Mucosa of descending colon (tissue), 3 donors: ENCODE measurements at regions not wholly inside any gene's neighbourhood (a gene's known extent, or its start where the extent isn't known, plus 50 kb on each side); places are given as distances from the start of the nearest gene placed in this dataset.

Experiments
- ATAC-seq: fragments of 200-7000 bp; cut with Tn5 transposase; one replicate; pipeline ENCODE4 v1.9.1; 2020; ENCODE audit warnings: mild to moderate bottlenecking, moderate library complexity
- DNase-seq, 3 donors: peaks; one replicate each; pipeline ENCODE4 v3.0.0-alpha.2; 2020
- H3K36me3 ChIP-seq: fragments of 200-600 bp; one replicate; pipeline ENCODE4 v1.8.0; 2021; ENCODE audit warnings: low read depth, mild to moderate bottlenecking
- H3K4me1 ChIP-seq: fragments of 200-600 bp; one replicate; pipeline ENCODE4 v1.8.0; 2021; ENCODE audit warnings: low read depth, mild to moderate bottlenecking
- H3K4me3 ChIP-seq: fragments of 200-600 bp; one replicate; pipeline ENCODE4 v1.8.0; 2021; ENCODE audit warnings: mild to moderate bottlenecking
- H3K9me3 ChIP-seq: fragments of 200-600 bp; one replicate; pipeline ENCODE4 v1.8.0; 2021; ENCODE audit warnings: mild to moderate bottlenecking
- CTCF ChIP-seq: fragments of 200-600 bp; IDR thresholded peaks from one replicate; pipeline ENCODE4 v1.8.0; 2022; ENCODE audit warnings: antibody characterized with exemption, mild to moderate bottlenecking
- intact Hi-C, 2 donors: fragments of 100-400 bp; cut with DNase I in 1 of 2; cut with micrococcal nuclease in 1 of 2; formaldehyde crosslinking; loops; one replicate each; pipeline versions ENCODE4 v1.11.0 to v1.11.1; 2022; cut with DNase I, micrococcal nuclease
- donor health status: DM: no; HTN: no; CAD: no; lungs with moderate emphysema.
- donor health status: DM: no; HTN: no; CAD: no.
- donor health status: DM: no; HTN: yes; CAD: no.

GRCh38 chr4:124537971-124538370, 174.6 kb downstream of the ANKRD50 start:
- no peak for ATAC-seq
- intact Hi-C loops: no loop called here
- Histone ChIP-seq H3K9me3 (no peaks in the 10 kb centered on the region), H3K4me3 (no peak overlapping the region), H3K4me1 (no peaks in the 10 kb centered on the region), H3K36me3 (no peaks in the 10 kb centered on the region)
- DNase-seq: no peak
- TF ChIP-seq CTCF: no peak

GRCh38 chr4:124540014-124540413, 172.5 kb downstream of the ANKRD50 start:
- H3K4me3 ChIP-seq: no peak overlapping the region
- no peaks in the 10 kb centered on the region for H3K9me3 ChIP-seq
- H3K36me3 ChIP-seq: no peaks in the 10 kb centered on the region
- TF ChIP-seq CTCF: no peak
- no peak for DNase-seq
- no peaks in the 10 kb centered on the region for H3K4me1 ChIP-seq
- ATAC-seq: no peak
- intact Hi-C loops: no loop called here

GRCh38 chr4:124541652-124542420, 170.7 kb downstream of the ANKRD50 start:
- DNase-seq (no peak), ATAC-seq (no peak)
- no peak overlapping the region for H3K4me3 ChIP-seq
- H3K9me3 ChIP-seq: no peaks in the 10 kb centered on the region
- intact Hi-C loops: no loop called here
- TF ChIP-seq CTCF: no peak
- H3K4me1 ChIP-seq: no peaks in the 10 kb centered on the region
- H3K36me3 ChIP-seq: no peaks in the 10 kb centered on the region

GRCh38 chr4:124555959-124556358, 156.6 kb downstream of the ANKRD50 start:
- ATAC-seq (no peak), DNase-seq (no peak)

GRCh38 chr4:124564121-124564520, 148.4 kb downstream of the ANKRD50 start:
- no peaks in the 10 kb centered on the region for H3K4me1 ChIP-seq
- H3K36me3 ChIP-seq: no peaks in the 10 kb centered on the region
- no peaks in the 10 kb centered on the region for H3K9me3 ChIP-seq
- no peak for TF ChIP-seq CTCF
- DNase-seq (no peak), ATAC-seq (no peak)
- intact Hi-C loops: no loop called here
- H3K4me3 ChIP-seq: no peak overlapping the region

More at GRCh38 chr4:124555959-124556358, 156.6 kb downstream of the ANKRD50 start:
- Histone ChIP-seq H3K36me3 (no peaks in the 10 kb centered on the region), H3K4me3 (no peak overlapping the region), H3K4me1 (no peaks in the 10 kb centered on the region), H3K9me3 (no peaks in the 10 kb centered on the region)
- no peak for TF ChIP-seq CTCF
- intact Hi-C loops: no loop called here
